HL-60 (cell line): ENCODE measurements at regions not wholly inside any gene's neighbourhood (a gene's known extent, or its start where the extent isn't known, plus 50 kb on each side); places are given as distances from the start of the nearest gene placed in this dataset.

Source experiments
- DNase-seq, 2 experiments: peaks; one replicate each; pipeline ENCODE4 v3.0.0-alpha.2; 2010 to 2020; ENCODE audit warnings: low read depth in 1 of 2, low spot score in 1 of 2
- H3K27ac ChIP-seq: fragments of 250-450 bp; sonication (Bioruptor Pico); replicated peaks from 2 replicates; pipeline ENCODE4 v1.5.1; 2020; ENCODE audit warnings: mild to moderate bottlenecking, moderate library complexity
- H3K27me3 ChIP-seq: fragments of 250-450 bp; sonication (Bioruptor Pico); 2 replicates; pipeline ENCODE4 v1.5.1; 2021; ENCODE audit warnings: mild to moderate bottlenecking, moderate library complexity; ENCODE audit not compliant: insufficient read depth, poor library complexity, severe bottlenecking
- H3K4me3 ChIP-seq: replicated peaks from 2 replicates; pipeline ENCODE4 v1.5.1; 2011; ENCODE audit warnings: mild to moderate bottlenecking, control low read depth, low read length; ENCODE audit not compliant: insufficient read depth
- GABPA ChIP-seq: IDR thresholded peaks from 2 replicates; pipeline ENCODE4 v1.6.1; 2012; ENCODE audit warnings: low read depth
- POLR2AphosphoS5 ChIP-seq: IDR thresholded peaks from 2 replicates; pipeline ENCODE4 v1.6.1; 2012; ENCODE audit warnings: low read depth
- REST ChIP-seq: IDR thresholded peaks from 2 replicates; pipeline ENCODE4 v1.6.1; 2012; ENCODE audit warnings: low read depth; ENCODE audit not compliant: insufficient replicate concordance
- SPI1 ChIP-seq: IDR thresholded peaks from 2 replicates; pipeline ENCODE4 v1.6.1; 2012; ENCODE audit warnings: low read depth, mild to moderate bottlenecking, borderline replicate concordance
- TF ChIP-seq, protein P1 (sequence below): IDR thresholded peaks from one replicate; pipeline ENCODE4 v1.5.1; 2011; ENCODE audit warnings: low read length, control low read depth, inconsistent platforms; ENCODE audit not compliant: insufficient read depth

GRCh38 chr12:23228101-23228500 is 603.1 kb downstream of the ETNK1 start:
- TF ChIP-seq SPI1, result no peak
- TF ChIP-seq POLR2AphosphoS5, result no peak
- TF ChIP-seq, protein P1, sequence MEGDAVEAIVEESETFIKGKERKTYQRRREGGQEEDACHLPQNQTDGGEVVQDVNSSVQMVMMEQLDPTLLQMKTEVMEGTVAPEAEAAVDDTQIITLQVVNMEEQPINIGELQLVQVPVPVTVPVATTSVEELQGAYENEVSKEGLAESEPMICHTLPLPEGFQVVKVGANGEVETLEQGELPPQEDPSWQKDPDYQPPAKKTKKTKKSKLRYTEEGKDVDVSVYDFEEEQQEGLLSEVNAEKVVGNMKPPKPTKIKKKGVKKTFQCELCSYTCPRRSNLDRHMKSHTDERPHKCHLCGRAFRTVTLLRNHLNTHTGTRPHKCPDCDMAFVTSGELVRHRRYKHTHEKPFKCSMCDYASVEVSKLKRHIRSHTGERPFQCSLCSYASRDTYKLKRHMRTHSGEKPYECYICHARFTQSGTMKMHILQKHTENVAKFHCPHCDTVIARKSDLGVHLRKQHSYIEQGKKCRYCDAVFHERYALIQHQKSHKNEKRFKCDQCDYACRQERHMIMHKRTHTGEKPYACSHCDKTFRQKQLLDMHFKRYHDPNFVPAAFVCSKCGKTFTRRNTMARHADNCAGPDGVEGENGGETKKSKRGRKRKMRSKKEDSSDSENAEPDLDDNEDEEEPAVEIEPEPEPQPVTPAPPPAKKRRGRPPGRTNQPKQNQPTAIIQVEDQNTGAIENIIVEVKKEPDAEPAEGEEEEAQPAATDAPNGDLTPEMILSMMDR, result no peak
- no peak for TF ChIP-seq GABPA
- no peak for TF ChIP-seq REST
- Histone ChIP-seq H3K27ac (no peak overlapping the region), H3K27me3 (no peaks in the 10 kb centered on the region), H3K4me3 (no peak overlapping the region)
- no peak for DNase-seq

- Histone ChIP-seq H3K27me3 (no peaks in the 10 kb centered on the region), H3K4me3 (no peak overlapping the region), H3K27ac (no peak overlapping the region)
- TF ChIP-seq SPI1 (no peak), REST (no peak), POLR2AphosphoS5 (no peak), GABPA (no peak)
- TF ChIP-seq, protein P1, result no peak
- DNase-seq, result no peak
Observed at GRCh38 chr12:23230899-23231298, 605.9 kb downstream of the ETNK1 start.

- no peak overlapping the region for H3K27ac ChIP-seq
- no peaks in the 10 kb centered on the region for H3K27me3 ChIP-seq
- TF ChIP-seq, protein P1, result no peak
- TF ChIP-seq POLR2AphosphoS5 (no peak), SPI1 (no peak), REST (no peak), GABPA (no peak)
- DNase-seq, result no peak
- H3K4me3 ChIP-seq, result no peak overlapping the region
Observed at GRCh38 chr12:23236066-23236780, 611.3 kb downstream of the ETNK1 start.
